HG03135 (cell line): ENCODE measurements at regions not wholly inside any gene's neighbourhood (a gene's known extent, or its start where the extent isn't known, plus 50 kb on each side); places are given as distances from the start of the nearest gene placed in this dataset.
A peak's percentile ranks its signal among the peaks of the same experiment; 100 is the strongest.

Experiments
- ATAC-seq: cut with Tn5 transposase; IDR thresholded peaks from one replicate; pipeline ENCODE4 v1.9.1; 2021; ENCODE audit warnings: mild to moderate bottlenecking, moderate library complexity; ENCODE audit not compliant: unreplicated experiment

DNA sequence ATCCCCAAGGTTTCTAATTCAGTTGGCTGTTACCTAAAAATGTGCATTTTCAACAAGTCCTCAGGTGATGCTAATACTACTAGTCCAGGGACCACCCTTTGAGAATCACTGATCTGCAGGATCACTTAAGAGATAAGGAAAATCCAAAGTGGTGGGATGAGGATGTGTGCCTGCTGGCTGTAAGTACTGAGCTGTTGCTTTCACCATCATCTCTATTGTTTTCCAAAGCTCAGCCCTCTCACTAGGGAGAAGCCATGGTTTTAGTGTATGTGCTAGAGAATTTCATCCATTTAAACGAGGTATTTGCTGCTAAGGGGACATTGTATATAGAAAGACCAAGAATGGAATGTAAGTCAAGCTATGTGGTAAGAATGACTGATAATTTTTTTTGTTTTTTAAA, 202.3 kb downstream of the KIF21A start:
- no peak for ATAC-seq

DNA sequence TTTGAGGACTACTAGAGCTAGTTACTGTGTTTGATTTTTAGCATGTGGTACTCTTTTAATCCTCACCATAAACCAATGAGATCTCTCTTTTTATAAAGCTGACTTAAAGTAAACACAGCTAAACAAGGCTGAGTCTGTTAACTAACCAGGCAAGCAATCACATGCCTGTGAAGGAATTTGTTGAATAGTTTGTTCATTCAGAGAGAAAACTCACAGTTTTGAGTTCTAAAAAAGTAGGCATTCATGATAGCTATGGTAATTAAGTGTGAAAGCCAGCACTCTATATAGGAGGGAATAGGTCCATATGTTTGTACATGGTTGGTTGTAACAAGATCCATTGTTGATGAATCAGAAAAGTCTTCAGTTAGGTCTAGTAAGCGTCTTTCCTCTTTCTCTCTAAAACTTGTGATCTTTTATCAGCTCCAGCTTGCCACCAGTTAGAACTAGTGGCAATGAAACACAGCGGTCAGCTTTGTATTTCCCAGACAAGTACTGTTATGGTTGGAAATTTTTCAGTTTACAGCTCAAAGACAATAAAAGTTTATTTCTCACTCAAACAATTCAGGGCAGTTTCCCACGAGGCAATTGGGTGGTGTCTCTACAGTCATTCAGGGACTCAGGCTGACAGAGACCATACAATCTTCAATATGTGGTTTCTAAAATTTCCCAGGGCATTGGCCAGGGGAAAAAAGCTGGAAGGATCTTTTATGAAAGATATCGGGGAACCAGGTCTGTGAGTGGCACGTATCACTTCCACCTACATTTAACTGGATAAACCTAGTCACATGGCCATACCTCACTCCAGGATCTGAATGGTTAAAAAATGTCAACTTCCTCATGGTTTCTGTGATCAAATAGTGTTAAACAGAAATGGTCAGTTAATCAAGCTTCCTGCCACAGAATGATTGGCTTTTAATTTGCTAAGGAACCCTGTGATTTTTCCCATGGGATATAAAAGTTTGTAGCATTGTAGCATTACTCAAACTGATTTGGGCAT, 203.1 kb downstream of the KIF21A start:
- no peak for ATAC-seq

DNA sequence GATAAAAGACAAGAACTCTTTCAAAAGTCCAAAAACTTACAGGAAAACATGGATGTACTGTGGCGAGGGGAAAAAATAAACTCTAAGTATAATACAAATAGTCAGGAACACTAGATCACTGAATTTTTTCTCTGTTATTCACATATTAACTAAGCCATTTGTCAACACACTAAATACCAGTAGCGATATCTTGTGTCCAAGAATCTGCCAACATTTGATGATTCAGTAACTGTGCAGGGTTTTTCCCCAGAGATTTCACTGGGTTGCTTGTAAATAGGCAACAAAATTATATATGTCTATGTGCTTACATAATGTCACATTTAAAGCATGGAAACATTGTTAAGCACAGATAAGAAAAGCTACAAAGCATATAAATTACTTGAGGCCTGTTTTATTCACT, 205.9 kb downstream of the KIF21A start:
- no peak for ATAC-seq

DNA sequence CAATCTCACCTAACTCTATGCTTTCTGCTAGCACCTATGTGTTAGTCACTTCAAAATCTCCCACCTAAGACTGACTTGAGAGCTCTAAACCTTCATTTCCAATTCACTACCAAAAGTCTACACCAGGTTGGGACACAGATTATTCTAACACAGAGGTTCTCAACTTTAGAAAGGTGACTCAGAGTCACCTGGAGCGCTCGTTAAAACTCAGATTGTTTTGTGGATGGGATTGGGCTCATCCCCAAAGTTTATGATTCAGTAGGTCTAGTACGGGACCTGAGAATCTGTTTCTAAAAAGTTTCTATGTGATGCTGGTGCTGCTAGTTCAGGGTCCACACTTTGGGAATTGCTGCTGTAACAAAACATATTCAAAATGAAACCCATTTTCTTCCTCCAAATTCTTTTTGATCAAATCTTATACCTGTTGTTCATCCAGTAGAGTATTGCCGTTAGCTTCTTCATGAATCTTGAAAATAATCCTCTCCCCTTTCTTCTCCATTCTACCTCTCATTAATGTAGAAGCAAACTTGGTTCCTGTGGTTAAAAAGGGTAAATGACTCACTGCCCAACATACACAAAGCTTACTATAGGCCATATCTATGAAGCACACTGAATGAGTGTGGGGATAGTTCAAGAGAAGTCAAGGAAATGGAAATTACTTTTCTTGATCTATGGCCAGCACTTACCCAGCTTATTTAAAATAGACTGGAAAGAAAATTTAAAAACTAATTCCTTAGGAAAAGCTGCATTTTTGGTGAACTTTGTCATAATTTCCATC, 206.7 kb downstream of the KIF21A start:
- no peak for ATAC-seq

DNA sequence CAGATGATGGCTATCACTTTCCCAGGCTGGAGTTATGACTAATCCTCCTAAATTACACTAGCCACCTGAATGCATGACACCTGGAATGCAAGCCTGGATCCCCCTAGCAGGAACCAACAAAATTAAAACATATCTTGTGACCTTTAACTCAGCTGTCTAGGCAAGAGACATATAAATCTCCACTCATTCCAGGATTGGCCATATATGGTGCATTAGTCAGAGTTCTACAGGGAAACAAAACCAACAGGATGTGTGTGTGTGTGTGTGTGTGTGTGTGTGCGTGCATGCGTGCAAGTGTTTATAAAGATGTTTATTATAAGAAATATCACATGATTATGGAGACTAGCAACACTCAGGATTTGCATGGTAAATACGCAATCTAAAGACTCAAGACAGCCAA, 212.8 kb downstream of the KIF21A start:
- ATAC-seq, result no peak

DNA sequence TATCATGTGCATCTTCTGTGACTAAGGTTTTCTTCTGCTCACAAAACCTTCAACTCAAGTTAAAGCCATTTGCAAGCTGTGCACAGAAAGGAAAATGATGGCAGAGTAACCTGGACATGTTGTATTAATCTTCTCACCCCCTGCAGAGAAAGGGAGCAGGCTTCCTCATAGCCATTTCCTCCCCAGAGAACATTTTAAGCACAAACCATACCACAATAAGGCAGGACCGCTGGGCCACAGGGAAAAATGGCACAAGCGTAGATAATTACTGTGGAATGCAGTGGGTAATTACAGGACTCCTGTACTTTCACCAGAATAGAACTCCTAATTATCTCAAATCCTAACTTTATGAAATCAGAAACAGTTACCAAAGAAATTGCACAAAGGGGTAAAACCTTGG, 215.7 kb downstream of the KIF21A start:
- ATAC-seq, result no peak

DNA sequence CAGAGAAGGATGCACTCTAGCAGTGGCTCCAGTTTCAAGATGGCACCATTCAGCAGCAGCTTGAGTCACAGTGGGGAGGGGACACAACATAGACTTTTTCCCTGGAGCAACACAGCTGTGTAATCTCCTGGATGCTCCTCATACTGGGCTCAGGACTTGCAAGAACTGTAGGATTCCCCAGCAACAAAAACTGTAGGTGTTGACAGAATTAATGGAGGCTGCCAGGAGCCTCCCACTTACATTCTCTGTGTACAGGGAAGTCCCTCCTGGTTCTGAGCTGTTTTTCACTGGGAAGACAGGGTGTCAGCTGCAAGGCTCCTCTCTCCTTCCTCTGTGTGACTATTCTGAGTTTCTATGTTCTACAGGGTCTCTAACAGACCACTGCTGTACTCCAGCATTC, 217.9 kb downstream of the KIF21A start:
- ATAC-seq, result no peak

DNA sequence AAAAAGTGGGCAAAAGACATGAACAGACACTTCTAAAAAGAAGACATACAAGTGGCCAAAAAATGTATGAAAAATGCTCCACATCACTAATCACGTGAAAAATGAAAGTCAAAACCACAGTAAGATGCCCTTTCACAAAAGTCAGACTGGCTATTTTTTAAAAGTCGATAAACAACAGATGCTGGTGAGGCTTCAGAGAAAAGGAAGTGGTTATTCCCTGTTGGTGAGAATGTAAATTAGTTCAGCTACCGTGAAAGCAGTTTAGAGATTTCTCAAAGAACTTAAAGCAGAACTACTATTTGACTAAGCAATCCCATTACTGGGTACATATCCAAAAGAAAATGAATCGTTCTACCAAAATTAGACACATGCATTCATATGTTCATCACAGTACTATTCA, 237.0 kb downstream of the KIF21A start:
- ATAC-seq, result no peak

DNA sequence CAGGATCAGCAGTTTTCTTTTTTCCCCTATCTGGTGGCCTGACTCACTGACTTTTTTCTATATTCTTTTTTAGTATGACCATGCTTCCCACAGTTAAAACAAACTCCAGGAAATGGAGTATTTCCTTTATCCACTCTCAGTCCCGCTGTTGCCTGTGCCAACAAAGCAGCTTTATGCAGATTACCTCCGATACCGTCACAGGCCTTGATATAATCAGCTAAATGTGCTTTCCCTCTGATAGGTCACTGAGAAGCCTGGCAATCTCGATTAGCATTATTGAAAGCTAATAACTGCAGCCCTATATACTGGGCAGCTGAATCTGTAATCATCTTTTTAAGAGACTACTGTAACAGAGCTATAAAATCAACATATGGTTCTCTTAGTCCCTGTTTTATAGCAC, 243.6 kb downstream of the KIF21A start:
- ATAC-seq, result no peak

DNA sequence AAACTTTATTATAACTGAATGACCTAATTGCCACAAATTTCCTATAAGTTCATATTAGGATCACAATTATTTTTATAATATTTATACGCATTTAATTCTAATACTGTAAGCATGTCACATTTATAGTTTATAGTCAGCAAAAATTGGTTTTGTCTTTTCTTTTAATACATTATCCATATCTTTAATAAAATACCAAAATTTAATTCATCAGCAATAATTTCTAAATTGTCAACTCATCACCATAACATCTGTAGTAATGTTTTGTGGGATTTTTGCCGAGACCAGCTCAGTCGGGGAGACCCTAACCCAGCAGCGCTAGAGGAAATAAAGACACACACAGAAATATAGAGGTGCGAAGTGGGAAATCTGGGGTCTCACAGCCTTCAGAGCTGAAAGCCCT, 254.2 kb downstream of the KIF21A start:
- no peak for ATAC-seq

DNA sequence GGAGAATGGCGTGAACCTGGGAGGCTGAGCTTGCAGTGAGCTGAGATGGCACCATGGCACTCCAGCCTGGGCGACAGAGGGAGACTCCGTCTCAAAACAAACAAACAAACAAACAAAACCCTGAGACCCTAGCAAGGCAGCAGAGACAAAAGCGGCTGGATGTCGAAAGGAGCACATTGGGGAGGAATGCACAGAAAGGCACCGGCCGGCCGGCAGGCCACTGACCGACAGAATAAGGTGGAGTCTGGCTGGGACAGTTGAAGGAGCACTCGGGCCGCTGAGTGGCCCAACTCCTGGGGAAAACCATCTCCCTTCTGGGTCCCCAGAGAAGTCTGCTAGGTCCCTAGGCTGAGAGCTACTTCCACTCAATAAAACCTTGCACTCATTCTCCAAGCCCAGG, 256.2 kb downstream of the KIF21A start:
- no peak for ATAC-seq

DNA sequence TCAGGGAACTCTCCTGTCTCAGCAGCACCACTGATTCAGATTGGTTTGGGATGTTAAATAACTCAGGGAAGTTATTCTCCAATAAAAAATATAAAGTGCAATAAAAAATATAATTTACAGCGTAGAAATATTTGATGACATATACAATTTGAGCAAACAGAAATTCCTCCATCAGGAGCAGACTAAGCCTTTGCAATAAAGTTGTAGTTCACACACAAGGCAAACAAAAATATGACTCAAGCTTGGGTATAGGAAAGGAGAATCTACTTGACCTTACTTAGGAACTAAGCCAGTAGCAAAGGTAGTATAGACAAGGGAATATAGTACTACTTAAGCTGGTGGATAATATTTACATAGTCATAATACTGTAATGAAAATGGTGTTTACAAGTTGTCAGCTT, 264.1 kb downstream of the KIF21A start:
- ATAC-seq, result no peak

DNA sequence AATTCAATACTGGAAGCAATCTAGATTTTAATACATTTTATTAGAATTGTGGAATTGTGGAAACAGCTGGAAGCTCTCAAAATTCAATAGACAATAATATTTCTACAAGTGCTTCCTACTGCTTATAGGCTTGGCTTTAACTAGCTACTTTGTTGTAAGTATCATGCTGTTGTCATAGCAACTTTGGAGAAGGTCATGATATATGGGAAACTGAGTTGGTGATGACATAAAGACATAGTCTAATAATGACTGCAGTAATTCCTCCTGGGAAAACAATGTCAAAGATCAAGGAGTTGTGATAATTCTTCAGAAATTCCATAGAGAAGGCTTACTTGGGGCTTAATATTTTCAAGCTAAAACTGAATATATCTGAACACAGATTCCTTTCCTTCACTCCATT, 266.6 kb downstream of the KIF21A start:
- no peak for ATAC-seq

DNA sequence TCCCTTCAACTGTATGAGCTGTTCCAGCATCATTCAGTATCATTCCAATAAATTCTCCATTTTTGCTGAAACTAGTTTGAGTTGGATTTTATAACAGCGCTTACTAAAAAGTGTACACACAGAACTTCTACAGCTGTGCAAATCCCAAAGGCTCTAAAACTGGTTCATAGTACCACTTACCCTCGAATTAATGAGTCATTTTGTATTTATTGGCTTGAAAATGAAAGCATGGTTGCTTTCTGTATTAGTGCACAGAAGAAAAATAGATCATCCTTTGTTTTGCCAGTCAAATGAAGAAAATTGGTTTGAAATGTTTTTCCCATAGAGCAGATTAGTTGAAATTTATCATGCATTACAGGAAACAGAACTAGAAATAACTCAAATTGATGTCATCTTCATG, 268.3 kb upstream of the CPNE8 start:
- ATAC-seq, result no peak

DNA sequence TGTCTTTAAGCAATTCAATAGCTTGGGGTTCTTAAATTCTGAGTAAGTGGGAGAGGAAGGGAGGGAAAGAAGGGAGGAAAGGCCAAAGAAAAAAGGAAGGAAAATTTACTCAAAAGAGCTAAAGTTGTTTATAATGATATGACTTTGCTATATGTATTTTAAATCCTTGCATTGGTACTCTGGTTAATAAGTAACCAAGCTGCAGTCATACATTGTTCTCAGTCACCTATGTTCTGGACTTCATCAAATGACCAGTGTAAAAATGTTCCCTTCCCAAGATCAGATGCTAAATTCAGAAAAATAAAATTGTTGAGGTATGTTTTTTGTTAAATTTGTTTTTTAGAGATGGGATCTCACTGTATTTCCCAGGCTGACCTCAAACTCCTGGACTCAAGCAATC, 259.9 kb upstream of the CPNE8 start:
- ATAC-seq, result no peak

DNA sequence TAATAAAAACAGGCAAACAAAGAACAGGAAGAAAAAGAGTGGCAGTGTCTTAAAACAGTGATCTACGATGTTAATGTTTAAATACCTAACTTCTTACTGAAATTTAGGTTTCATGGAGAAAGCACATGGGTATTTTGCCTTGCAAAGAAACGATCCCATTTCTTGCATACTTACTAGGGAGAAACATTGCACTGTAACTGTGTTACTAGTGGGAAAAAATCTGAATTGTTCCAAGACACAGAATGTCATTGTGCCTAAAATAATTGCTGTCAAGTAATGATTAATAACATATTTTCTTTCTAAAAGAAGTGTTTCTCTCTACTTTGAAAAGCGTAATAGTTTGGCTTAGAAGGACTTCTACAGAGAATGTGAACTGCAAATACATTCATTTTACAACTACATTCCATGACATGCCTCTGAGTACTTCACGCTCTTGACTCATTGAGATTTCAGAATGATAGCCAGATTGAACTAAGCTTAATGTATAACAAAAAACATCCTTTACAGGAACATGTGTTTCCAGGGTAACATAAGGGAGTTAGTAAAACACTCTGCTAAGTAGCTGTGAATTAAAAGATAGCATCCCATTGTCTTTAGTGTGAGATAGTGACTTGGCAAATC, 256.2 kb upstream of the CPNE8 start:
- no peak for ATAC-seq

DNA sequence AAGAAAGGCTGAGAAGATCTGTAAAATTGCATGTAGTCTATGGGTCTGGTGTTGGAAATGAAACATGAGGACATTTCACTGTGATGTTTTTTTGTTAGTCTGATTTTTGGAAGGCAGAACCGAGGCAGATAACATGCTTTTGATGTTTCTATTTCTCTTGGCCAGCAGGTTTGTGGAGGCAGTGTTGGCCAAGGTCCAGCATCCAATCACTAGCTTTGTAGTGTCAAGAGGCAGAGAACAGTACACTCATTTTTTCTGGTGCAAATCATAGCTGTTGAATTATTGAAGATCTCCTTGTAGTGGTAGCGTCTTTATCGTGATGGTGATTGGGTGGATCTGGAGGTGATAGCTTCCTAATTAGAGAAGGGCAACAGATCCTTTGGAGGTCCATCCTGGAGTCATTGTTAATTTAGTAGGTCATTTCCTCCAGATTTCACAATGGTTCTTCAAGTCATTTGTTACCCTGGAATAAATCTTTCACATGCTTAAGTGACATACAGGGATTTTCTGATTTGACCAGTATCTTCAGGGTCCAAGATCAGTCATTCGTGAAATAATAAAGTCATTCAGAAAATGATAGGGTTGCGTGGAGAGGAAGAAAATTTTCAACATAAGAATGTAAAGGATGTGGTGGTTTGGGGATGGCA, 252.4 kb upstream of the CPNE8 start:
- no peak for ATAC-seq

DNA sequence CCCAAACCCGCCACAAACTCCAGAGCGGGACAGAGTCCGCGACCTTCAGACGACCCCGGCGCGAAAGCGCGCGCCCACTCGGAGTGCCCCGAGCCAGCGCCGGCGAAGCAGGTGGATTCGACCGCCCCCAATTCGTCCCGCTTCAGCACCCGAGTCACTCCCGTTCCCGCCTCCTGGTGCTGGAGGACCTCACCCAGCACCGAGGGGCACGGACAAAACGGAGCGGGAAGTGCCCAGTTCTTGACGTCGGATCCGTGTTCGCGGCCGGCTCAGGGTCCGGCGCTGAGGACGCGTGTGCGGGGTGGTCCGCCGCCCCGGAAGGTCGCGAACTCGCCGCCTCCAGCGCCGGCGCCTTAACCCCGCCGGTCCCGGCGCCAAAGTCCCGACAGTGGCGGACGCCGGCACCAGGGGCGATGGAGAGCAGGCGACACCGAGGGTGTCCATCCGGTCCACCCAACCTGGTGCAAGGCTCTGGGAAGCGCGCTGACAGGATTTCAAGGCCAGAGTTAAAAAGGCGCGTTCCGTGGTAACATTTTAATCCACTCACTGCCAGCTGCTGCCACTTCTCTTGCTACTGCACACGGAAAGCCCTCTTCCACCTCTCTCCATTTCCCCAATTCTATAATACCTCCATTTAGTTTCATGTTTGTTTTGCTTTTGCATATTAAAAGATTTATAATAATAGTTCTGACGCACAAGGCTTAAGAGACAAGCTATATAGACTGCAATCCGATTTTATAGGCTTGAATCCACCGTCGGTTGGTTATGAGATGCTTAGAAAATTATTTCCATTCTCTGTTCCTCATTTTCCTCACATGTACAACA, 240.0 kb upstream of the CPNE8 start:
- peak; percentile 76 for ATAC-seq

DNA sequence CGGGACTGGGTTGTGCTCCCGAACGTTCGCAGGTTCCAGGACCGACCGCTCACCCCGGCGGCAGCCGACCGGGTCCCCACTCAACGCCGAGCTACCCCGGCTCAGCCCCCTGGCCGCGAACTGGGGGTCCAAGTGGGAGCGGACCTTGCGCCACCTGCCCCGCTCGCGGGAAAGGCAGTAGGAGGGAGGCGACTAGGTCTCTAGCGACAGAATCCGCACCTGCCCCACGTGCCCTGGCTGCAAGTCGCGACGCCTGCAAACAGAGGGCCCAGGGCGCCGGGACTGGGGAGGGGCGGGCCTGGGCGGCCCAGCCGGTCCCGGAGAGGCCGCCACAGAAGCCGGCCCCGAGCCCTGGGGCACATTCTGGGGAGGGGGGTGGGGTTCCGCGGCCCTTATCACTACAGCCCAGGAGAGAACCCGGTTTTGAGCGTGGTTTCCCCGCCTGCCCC, 239.2 kb upstream of the CPNE8 start:
- ATAC-seq, result no peak

DNA sequence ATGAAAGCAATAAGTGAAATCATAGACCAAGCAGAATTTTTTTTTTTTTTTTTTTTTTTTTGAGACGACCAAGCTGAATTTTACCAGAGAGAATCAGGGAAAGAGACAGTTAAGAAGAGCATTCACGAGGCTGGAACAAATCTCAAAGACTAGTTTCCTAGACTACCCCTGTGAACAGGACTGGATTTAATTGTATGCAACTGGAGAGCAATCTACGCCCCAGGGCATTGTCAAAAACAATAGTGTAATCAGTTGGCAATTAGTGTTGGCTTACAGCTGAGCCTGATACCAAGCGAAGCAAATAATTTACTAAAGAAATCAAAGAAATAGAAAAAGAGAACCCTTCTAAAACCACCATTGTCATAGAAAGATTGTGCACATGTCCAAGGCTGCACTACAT, 232.9 kb upstream of the CPNE8 start:
- no peak for ATAC-seq
